OCI-LY3 (cell line): ENCODE measurements at regions not wholly inside any gene's neighbourhood (a gene's known extent, or its start where the extent isn't known, plus 50 kb on each side); places are given as distances from the start of the nearest gene placed in this dataset.
"Not testable (repeated sequence)": the region's sequence is repeated elsewhere in the genome, so short reads cannot be mapped to it uniquely, and the experiment has no call there.

Experiments
- H2AFZ ChIP-seq: fragments of 200-600, 300-600 bp; shearing (Covaris generic); 2 replicates; pipeline ENCODE4 v1.6.0; 2014; ENCODE audit warnings: antibody characterized with exemption, low read depth, low read length
- H3K27ac ChIP-seq: fragments of 200-600, 300-600 bp; sonication (generic); 2 replicates; pipeline ENCODE4 v1.5.1; 2014; ENCODE audit warnings: mild to moderate bottlenecking, low read length, moderate library complexity, mixed read lengths
- H3K27me3 ChIP-seq: fragments of 200-600, 300-600 bp; sonication (generic); 2 replicates; pipeline ENCODE4 v1.6.1; 2014; ENCODE audit warnings: low read depth, low read length, mixed read lengths
- H3K36me3 ChIP-seq: fragments of 200-600, 300-600 bp; sonication (generic); replicated peaks from 2 replicates; pipeline ENCODE3; 2014; ENCODE audit warnings: low read depth, low read length, mixed read lengths
- H3K4me1 ChIP-seq: fragments of 300-600, 200-600 bp; sonication (generic); 2 replicates; pipeline ENCODE4 v1.6.1; 2014; ENCODE audit warnings: low read length, mixed read lengths
- H3K4me2 ChIP-seq: fragments of 200-600, 300-600 bp; sonication (generic); 2 replicates; pipeline ENCODE4 v1.6.1; 2014; ENCODE audit warnings: low read length, mixed read lengths
- H3K4me3 ChIP-seq: fragments of 300-600, 200-600 bp; sonication (generic); 2 replicates; pipeline ENCODE4 v1.5.1; 2014; ENCODE audit warnings: antibody characterized with exemption, mild to moderate bottlenecking, low read length, moderate library complexity
- H3K79me2 ChIP-seq: fragments of 300-600, 200-600 bp; shearing (Covaris generic); 2 replicates; pipeline ENCODE4 v1.6.1; 2014; ENCODE audit warnings: mild to moderate bottlenecking, low read length, mixed read lengths
- H3K9ac ChIP-seq: fragments of 300-600, 200-600 bp; shearing (Covaris generic); 2 replicates; pipeline ENCODE4 v1.6.0; 2014; ENCODE audit warnings: mild to moderate bottlenecking, low read length, moderate library complexity
- H3K9me3 ChIP-seq: fragments of 200-600, 300-600 bp; shearing (Covaris generic); 2 replicates; pipeline ENCODE4 v1.6.1; 2014; ENCODE audit warnings: low read length, mixed read lengths; ENCODE audit not compliant: insufficient read depth
- H4K20me1 ChIP-seq: fragments of 200-600, 300-600 bp; sonication (generic); 2 replicates; pipeline ENCODE4 v1.6.1; 2016; ENCODE audit warnings: low read length, mixed read lengths; ENCODE audit not compliant: insufficient read depth
- CTCF ChIP-seq: fragments of 200-600, 300-600 bp; sonication (generic); IDR thresholded peaks from 2 replicates; pipeline ENCODE4 v1.5.1; 2014; ENCODE audit warnings: antibody characterized with exemption, low read length, low read depth
- EZH2phosphoT487 ChIP-seq: fragments of 200-600 bp; shearing (Covaris generic); IDR thresholded peaks from 2 replicates; pipeline ENCODE4 v1.6.1; 2018; ENCODE audit warnings: antibody characterized with exemption, mixed run types, low read depth

- peaks cover 10% of the 10 kb centered on the region for H3K4me1 ChIP-seq
These were observed 386.8 kb upstream of the POT1 start for GRCh38 chr7:125316466-125316865.

GRCh38 chr7:125299003-125299765 lies 369.6 kb upstream of the POT1 start:
- Histone ChIP-seq H4K20me1 (no peaks in the 10 kb centered on the region), H3K36me3 (no peaks in the 10 kb centered on the region), H3K27ac (no peak overlapping the region), H2AFZ (no peak overlapping the region), H3K9ac (no peak overlapping the region), H3K4me2 (no peak overlapping the region), H3K9me3 (no peaks in the 10 kb centered on the region), H3K79me2 (no peaks in the 10 kb centered on the region), H3K4me3 (no peak overlapping the region), H3K4me1 (no peaks in the 10 kb centered on the region), H3K27me3 (no peaks in the 10 kb centered on the region)
- TF ChIP-seq CTCF = no peak

More at GRCh38 chr7:125316466-125316865, 386.8 kb upstream of the POT1 start:
- Histone ChIP-seq H3K79me2 (no peaks in the 10 kb centered on the region), H3K27ac (no peak overlapping the region), H2AFZ (no peak overlapping the region; the same call in 1 of the 2 replicates), H4K20me1 (no peaks in the 10 kb centered on the region), H3K4me2 (peak overlapping the region; percentile 31; the same call in 1 of the 2 replicates), H3K36me3 (no peaks in the 10 kb centered on the region), H3K4me3 (no peak overlapping the region), H3K27me3 (no peaks in the 10 kb centered on the region), H3K9ac (no peak overlapping the region), H3K9me3 (no peaks in the 10 kb centered on the region)
- no peak for TF ChIP-seq EZH2phosphoT487
- TF ChIP-seq CTCF = peak; percentile 85

- Histone ChIP-seq H3K4me2 (no peak overlapping the region), H3K36me3 (no peaks in the 10 kb centered on the region), H3K79me2 (no peaks in the 10 kb centered on the region), H3K4me1 (no peaks in the 10 kb centered on the region), H2AFZ (no peak overlapping the region), H3K27ac (no peak overlapping the region), H4K20me1 (no peaks in the 10 kb centered on the region), H3K4me3 (no peak overlapping the region), H3K9ac (no peak overlapping the region), H3K9me3 (no peaks in the 10 kb centered on the region), H3K27me3 (no peaks in the 10 kb centered on the region)
- no peak for TF ChIP-seq CTCF
- no peak for TF ChIP-seq EZH2phosphoT487
These were observed 350.3 kb upstream of the POT1 start for GRCh38 chr7:125279961-125280360.

- Histone ChIP-seq H3K4me1 (no peaks in the 10 kb centered on the region), H3K36me3 (no peaks in the 10 kb centered on the region), H4K20me1 (no peaks in the 10 kb centered on the region), H3K9me3 (no peaks in the 10 kb centered on the region), H3K4me3 (no peak overlapping the region), H2AFZ (no peak overlapping the region), H3K4me2 (no peak overlapping the region), H3K27me3 (no peaks in the 10 kb centered on the region), H3K27ac (no peak overlapping the region), H3K79me2 (no peaks in the 10 kb centered on the region), H3K9ac (no peak overlapping the region)
- TF ChIP-seq CTCF = no peak
- no peak for TF ChIP-seq EZH2phosphoT487
These were observed 348.7 kb upstream of the POT1 start for GRCh38 chr7:125278318-125278717.

GRCh38 chr7:125274742-125275141 lies 345.1 kb upstream of the POT1 start:
- H3K79me2 ChIP-seq = not testable (repeated sequence)

GRCh38 chr7:125264174-125264856 lies 334.7 kb upstream of the POT1 start:
- H3K9me3 ChIP-seq, H3K4me2 ChIP-seq, H4K20me1 ChIP-seq, H3K27me3 ChIP-seq, H2AFZ ChIP-seq, H3K4me3 ChIP-seq, H3K79me2 ChIP-seq, H3K27ac ChIP-seq, H3K9ac ChIP-seq, H3K4me1 ChIP-seq, H3K36me3 ChIP-seq: not testable (repeated sequence)

More at GRCh38 chr7:125274742-125275141, 345.1 kb upstream of the POT1 start:
- H3K4me2 ChIP-seq, H2AFZ ChIP-seq, H4K20me1 ChIP-seq, H3K4me3 ChIP-seq, H3K4me1 ChIP-seq, H3K9me3 ChIP-seq, H3K27ac ChIP-seq, H3K9ac ChIP-seq, H3K36me3 ChIP-seq, H3K27me3 ChIP-seq: not testable (repeated sequence)
